ENCODE measurements at regions not wholly inside any gene's neighbourhood (a gene's known extent, or its start where the extent isn't known, plus 50 kb on each side); places are given as distances from the start of the nearest gene placed in this dataset.
A peak's percentile ranks its signal among the peaks of the same experiment; 100 is the strongest.
"Not testable (repeated sequence)": the region's sequence is repeated elsewhere in the genome, so short reads cannot be mapped to it uniquely, and the experiment has no call there.

DNA sequence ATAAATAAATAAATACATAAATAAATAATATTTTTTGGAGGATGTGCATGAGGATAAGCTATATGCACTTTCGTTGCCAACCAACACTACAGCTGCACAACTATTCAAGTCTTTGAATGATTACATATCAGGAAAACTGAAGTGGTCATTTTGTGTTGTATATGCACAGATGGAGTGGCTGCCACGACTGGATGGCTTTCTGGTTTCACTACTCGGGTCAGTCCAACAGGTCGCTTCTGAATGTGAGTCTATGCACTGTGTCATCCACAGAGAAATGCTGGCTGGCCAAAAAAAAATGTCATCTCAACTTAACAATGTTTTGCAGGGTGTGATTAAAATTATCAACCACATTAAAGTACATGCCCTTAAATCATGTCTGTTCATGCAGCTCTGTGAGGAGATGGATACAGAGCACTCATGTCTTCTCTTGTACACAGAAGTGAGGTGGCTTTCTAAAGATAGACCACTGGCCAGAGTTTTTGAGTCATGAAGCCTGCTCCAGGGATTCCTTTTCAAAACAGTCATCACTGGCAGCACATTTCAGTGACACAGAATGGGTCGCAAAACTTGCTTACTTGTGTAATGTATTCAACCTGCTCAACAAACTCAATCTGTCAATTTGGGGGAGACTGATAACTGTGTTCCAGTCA, 589.8 kb upstream of the CYLC2 start:
- no peak overlapping the region for H3K4me3 ChIP-seq (ENCODE audit: low read depth, low read length)
- H3K27me3 ChIP-seq (ENCODE audit: control insufficient read depth, insufficient read depth, low read length) = no peaks in the 10 kb centered on the region
- FAIRE-seq (peak; percentile 64), DNase-seq (ENCODE audit: low read depth) (peak; percentile 21)
- TF ChIP-seq, protein P1, sequence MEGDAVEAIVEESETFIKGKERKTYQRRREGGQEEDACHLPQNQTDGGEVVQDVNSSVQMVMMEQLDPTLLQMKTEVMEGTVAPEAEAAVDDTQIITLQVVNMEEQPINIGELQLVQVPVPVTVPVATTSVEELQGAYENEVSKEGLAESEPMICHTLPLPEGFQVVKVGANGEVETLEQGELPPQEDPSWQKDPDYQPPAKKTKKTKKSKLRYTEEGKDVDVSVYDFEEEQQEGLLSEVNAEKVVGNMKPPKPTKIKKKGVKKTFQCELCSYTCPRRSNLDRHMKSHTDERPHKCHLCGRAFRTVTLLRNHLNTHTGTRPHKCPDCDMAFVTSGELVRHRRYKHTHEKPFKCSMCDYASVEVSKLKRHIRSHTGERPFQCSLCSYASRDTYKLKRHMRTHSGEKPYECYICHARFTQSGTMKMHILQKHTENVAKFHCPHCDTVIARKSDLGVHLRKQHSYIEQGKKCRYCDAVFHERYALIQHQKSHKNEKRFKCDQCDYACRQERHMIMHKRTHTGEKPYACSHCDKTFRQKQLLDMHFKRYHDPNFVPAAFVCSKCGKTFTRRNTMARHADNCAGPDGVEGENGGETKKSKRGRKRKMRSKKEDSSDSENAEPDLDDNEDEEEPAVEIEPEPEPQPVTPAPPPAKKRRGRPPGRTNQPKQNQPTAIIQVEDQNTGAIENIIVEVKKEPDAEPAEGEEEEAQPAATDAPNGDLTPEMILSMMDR (IDR thresholded peaks at IDR 0.05; ENCODE audit: insufficient read depth, low read length, severe bottlenecking) = no peak
- no peaks in the 10 kb centered on the region for H3K36me3 ChIP-seq (ENCODE audit: control insufficient read depth, insufficient read depth, low read length)

DNA sequence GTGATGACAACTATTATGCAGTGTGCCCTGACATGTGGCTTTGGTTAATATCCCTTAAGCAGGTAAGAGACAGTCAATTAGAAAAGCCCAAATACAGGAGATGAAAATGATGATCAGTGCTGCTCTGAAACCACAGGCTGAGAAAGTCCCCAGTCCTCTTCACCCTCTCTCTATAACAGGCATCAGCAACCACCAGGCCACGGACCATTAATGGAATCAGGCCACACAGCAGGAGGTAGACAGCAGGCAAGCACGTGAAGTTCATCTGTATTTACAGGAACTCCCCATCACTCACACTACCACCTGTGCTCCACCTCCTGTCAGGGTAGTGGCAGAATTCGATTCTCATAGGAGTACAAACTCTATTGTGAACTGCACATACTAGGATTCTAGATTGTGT, 591.6 kb upstream of the CYLC2 start:
- TF ChIP-seq, protein P1 (IDR thresholded peaks at IDR 0.05; ENCODE audit: insufficient read depth, low read length, severe bottlenecking) = no peak
- no peaks in the 10 kb centered on the region for H3K27me3 ChIP-seq (ENCODE audit: control insufficient read depth, insufficient read depth, low read length)
- DNase-seq (ENCODE audit: low read depth) = no peak
- FAIRE-seq = no peak
- H3K4me3 ChIP-seq (ENCODE audit: low read depth, low read length) = no peak overlapping the region
- H3K36me3 ChIP-seq (ENCODE audit: control insufficient read depth, insufficient read depth, low read length) = no peaks in the 10 kb centered on the region

DNA sequence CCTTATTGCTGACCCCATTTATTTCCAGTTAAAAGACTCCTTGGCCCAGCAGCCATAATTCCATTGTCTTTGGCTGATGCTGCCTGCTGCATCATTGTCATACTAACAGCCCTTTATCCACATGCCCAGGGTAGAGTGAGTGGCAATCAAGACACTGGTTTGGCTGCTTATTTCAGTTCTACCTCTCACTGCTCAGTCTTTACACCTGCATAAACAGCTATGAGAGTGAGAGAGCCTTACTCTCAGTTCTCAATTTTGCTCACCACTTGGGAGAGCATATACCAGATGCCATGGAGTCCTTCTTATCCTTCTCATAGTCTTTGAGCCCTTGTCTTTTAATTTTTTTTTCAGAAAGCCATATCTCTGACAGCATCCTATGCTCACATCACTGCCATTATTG, 596.9 kb upstream of the CYLC2 start:
- TF ChIP-seq, protein P1 (IDR thresholded peaks at IDR 0.05; ENCODE audit: insufficient read depth, low read length, severe bottlenecking) = no peak
- Histone ChIP-seq H3K36me3 (ENCODE audit: control insufficient read depth, insufficient read depth, low read length) (no peaks in the 10 kb centered on the region), H3K4me3 (ENCODE audit: low read depth, low read length) (no peak overlapping the region), H3K27me3 (ENCODE audit: control insufficient read depth, insufficient read depth, low read length) (no peaks in the 10 kb centered on the region)
- DNase-seq (ENCODE audit: low read depth) (no peak), FAIRE-seq (no peak)

DNA sequence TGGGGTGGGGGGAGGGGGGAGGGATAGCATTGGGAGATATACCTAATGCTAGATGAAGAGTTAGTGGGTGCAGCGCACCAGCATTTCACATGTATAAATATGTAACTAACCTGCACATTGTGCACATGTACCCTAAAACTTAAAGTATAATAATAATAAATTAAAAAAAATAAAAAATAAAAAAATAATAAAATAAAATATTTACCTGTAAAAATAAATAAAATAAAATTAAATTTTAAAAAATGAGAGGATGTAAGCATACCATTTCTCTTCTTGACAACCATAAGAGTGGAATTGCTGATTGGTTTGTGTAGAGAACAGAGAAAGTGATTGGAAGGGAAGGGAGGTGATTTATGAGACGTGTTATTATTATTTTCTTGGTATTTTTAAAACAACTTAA, 609.5 kb upstream of the CYLC2 start:
- FAIRE-seq; H3K4me3 ChIP-seq (ENCODE audit: low read depth, low read length); DNase-seq (ENCODE audit: low read depth); H3K36me3 ChIP-seq (ENCODE audit: control insufficient read depth, insufficient read depth, low read length); H3K27me3 ChIP-seq (ENCODE audit: control insufficient read depth, insufficient read depth, low read length): not testable (repeated sequence)

DNA sequence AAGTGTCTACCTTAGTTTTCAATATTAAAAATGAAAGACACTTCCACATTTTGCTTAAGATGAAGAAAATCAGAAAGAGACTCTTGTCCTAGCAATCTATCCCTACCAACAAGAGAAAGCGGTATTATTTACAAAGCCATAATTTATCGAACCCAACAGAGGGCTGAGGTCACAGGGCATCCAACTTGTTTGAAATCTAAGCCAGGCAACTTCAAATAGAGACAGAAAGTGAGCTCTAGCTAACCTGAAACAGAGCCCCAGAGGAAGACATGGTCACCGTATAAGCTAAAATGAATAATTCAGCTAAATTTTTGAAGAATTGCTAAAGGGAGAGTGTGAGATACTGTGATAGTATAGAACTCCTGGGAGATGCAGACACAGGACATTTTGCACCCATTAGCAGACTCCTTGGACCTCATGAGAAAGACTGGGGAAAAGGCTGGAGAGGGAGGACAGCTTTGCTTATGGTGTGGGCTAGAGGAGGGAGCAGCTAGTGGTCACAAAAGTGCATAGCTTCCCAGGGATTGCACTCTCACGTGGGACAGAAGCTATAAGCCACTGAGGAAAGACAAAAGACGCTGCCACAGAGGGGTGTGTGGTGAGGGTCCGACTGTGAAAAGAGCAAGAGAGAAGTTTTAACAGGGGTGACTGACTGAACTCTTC, 624.2 kb upstream of the GRIN3A start:
- H3K36me3 ChIP-seq (ENCODE audit: control insufficient read depth, insufficient read depth, low read length) = no peaks in the 10 kb centered on the region
- TF ChIP-seq, protein P1 (IDR thresholded peaks at IDR 0.05; ENCODE audit: insufficient read depth, low read length, severe bottlenecking) = no peak
- H3K4me3 ChIP-seq (ENCODE audit: low read depth, low read length) = no peak overlapping the region
- no peak for FAIRE-seq
- no peak for DNase-seq (ENCODE audit: low read depth)
- H3K27me3 ChIP-seq (ENCODE audit: control insufficient read depth, insufficient read depth, low read length) = no peaks in the 10 kb centered on the region

DNA sequence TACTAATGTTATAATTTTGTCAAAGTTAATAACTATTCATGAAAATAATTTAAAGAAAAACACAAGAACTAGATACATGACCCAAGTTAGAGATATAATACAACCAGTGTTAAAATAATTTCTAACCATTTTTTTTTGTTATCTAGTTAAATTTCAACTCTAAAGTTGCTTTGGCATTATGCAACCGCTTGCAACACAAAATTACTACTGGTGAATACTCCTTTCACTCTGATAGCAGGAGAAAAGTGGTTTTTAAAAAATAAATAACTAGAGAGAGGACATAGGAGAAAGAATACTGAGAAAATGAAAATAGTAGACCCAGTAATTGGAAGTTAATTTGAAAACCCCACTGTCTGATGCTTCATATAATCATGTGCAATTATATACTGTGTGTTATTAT, 622.4 kb upstream of the GRIN3A start:
- DNase-seq (ENCODE audit: low read depth) (no peak), FAIRE-seq (no peak)
- H3K27me3 ChIP-seq (ENCODE audit: control insufficient read depth, insufficient read depth, low read length) = no peaks in the 10 kb centered on the region

More for the DNA sequence above, 622.4 kb upstream of the GRIN3A start:
- no peaks in the 10 kb centered on the region for H3K36me3 ChIP-seq (ENCODE audit: control insufficient read depth, insufficient read depth, low read length)
- TF ChIP-seq, protein P1 (IDR thresholded peaks at IDR 0.05; ENCODE audit: insufficient read depth, low read length, severe bottlenecking) = no peak
- no peak overlapping the region for H3K4me3 ChIP-seq (ENCODE audit: low read depth, low read length)
